CD8-positive, alpha-beta memory T cell (primary cell): ENCODE measurements at regions not wholly inside any gene's neighbourhood (a gene's known extent, or its start where the extent isn't known, plus 50 kb on each side); places are given as distances from the start of the nearest gene placed in this dataset.

Experiments
- CTCF ChIA-PET: fragments of 350-600 bp; sonication (Branson Sonifier 250); formaldehyde crosslinking; loops from one replicate; lab custom pipeline; 2021; ENCODE audit warnings: antibody characterized with exemption; lab: Charles Lee
- POLR2A ChIA-PET: fragments of 350-600 bp; sonication (Branson Sonifier 250); formaldehyde crosslinking; loops from one replicate; lab custom pipeline; 2021; ENCODE audit warnings: antibody characterized with exemption; lab: Charles Lee
- DNase-seq, 5 donors: peaks; one replicate each; pipeline versions ENCODE4 v3.0.0 to v3.0.0-alpha.2; 2020 to 2022; ENCODE audit warnings: mixed read lengths in 1 of 5
- H3K27ac ChIP-seq: one replicate; pipeline ENCODE4 v1.7.0; 2013; ENCODE audit warnings: low read depth, mild to moderate bottlenecking, low read length, moderate library complexity
- H3K27me3 ChIP-seq: 2 replicates; pipeline ENCODE4 v1.7.0; 2013; ENCODE audit warnings: low read length, mild to moderate bottlenecking; ENCODE audit not compliant: insufficient read depth, poor library complexity, severe bottlenecking
- H3K36me3 ChIP-seq: 2 replicates; pipeline ENCODE4 v1.7.0; 2013; ENCODE audit warnings: mild to moderate bottlenecking, low read length, moderate library complexity; ENCODE audit not compliant: insufficient read depth
- H3K4me1 ChIP-seq: 2 replicates; pipeline ENCODE4 v1.7.0; 2013; ENCODE audit warnings: mild to moderate bottlenecking, low read length, moderate library complexity; ENCODE audit not compliant: insufficient read depth
- H3K4me3 ChIP-seq: 2 replicates; pipeline ENCODE4 v1.7.0; 2013; ENCODE audit warnings: mild to moderate bottlenecking, low read length
- H3K9me3 ChIP-seq: 2 replicates; pipeline ENCODE4 v1.7.0; 2013; ENCODE audit warnings: mild to moderate bottlenecking, low read length
- H3K27ac Mint-ChIP-seq, 8 donors: one replicate each; pipeline ENCODE4 v1.8.0; 2020 to 2021; ENCODE audit warnings: mixed read lengths in 8 of 8, mild to moderate bottlenecking in 6 of 8, inconsistent platforms in 3 of 8, moderate library complexity in 3 of 8
- H3K27me3 Mint-ChIP-seq, 2 donors: one replicate each; pipeline ENCODE4 v1.8.0; 2020 to 2021; ENCODE audit warnings: mixed read lengths in 2 of 2, mild to moderate bottlenecking in 1 of 2, moderate library complexity in 1 of 2
- H3K36me3 Mint-ChIP-seq, 3 donors: one replicate each; pipeline ENCODE4 v1.8.0; 2020 to 2021; ENCODE audit warnings: mixed read lengths in 3 of 3, inconsistent platforms in 1 of 3, mild to moderate bottlenecking in 1 of 3
- H3K4me1 Mint-ChIP-seq, 3 donors: one replicate each; pipeline ENCODE4 v1.8.0; 2020 to 2021; ENCODE audit warnings: mixed read lengths in 3 of 3, inconsistent platforms in 1 of 3, mild to moderate bottlenecking in 1 of 3
- H3K4me3 Mint-ChIP-seq, 7 donors: one replicate each; pipeline ENCODE4 v1.8.0; 2020 to 2021; ENCODE audit warnings: mixed read lengths in 7 of 7, mild to moderate bottlenecking in 6 of 7, moderate library complexity in 4 of 7, inconsistent platforms in 2 of 7
- H3K9me3 Mint-ChIP-seq, 5 donors: one replicate each; pipeline ENCODE4 v1.8.0; 2020 to 2022; ENCODE audit warnings: mixed read lengths in 5 of 5, mild to moderate bottlenecking in 3 of 5, moderate library complexity in 2 of 5, inconsistent platforms in 1 of 5

DNA sequence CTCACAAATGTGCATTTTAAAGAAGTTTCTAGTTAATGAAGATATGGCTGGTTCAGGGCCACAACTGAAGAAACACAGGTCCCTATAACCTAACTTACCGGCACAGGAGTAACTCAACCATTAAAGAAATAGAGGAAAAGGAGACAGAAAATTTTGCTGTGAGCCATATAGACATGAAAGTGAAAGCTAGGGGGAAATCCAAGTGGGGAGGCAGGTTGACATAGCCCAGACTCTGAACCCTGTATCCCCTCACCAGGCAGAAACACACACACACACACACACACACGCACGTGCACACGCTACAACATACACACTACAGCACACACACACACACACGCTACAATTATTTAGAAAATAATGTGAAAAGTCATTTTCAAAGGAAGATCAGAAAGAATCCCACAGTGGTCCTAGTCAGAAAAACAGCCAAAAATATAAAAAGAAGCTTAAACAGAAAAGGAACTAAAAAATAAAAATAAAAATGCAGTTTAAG is 856.4 kb upstream of the CDH6 start:
- H3K27me3 ChIP-seq: no peaks in the 10 kb centered on the region
- no peaks in the 10 kb centered on the region for H3K36me3 Mint-ChIP-seq
- H3K4me1 Mint-ChIP-seq: no peaks in the 10 kb centered on the region
- CTCF ChIA-PET: no interaction called here
- H3K36me3 ChIP-seq: no peaks in the 10 kb centered on the region
- no peak overlapping the region for H3K27ac ChIP-seq
- H3K4me1 ChIP-seq: no peaks in the 10 kb centered on the region
- POLR2A ChIA-PET: no interaction called here
- peaks cover 2 to 46% (median 4%) of the 10 kb centered on the region in 5 donors for H3K9me3 Mint-ChIP-seq
- no peaks in the 10 kb centered on the region for H3K27me3 Mint-ChIP-seq
- no peak overlapping the region for H3K27ac Mint-ChIP-seq
- no peak for DNase-seq
- H3K9me3 ChIP-seq: no peaks in the 10 kb centered on the region
- H3K4me3 ChIP-seq: no peak overlapping the region
- H3K4me3 Mint-ChIP-seq: no peak overlapping the region

DNA sequence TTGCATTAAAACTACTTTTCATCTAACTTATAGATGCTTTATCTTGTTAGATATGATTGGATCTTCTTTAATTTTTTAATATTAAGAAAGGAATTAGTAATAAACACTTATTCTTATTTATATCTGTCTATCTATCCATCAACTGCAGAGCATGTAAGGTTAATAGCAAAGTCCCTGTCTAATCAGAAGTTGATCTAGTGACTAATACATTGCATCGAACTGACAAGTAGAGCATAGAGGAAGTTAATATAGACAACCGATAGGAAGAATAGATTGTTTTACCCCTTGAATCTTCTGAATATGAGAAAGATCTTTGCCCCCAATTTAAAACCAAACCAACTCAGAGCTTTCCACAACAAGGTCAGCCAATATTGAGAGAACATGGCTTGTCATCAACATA is 862.0 kb upstream of the CDH6 start:
- no peaks in the 10 kb centered on the region for H3K4me1 Mint-ChIP-seq
- no peaks in the 10 kb centered on the region for H3K36me3 Mint-ChIP-seq
- Histone ChIP-seq H3K27me3 (no peaks in the 10 kb centered on the region), H3K9me3 (no peaks in the 10 kb centered on the region), H3K36me3 (no peaks in the 10 kb centered on the region), H3K27ac (no peak overlapping the region), H3K4me1 (no peaks in the 10 kb centered on the region), H3K4me3 (no peak overlapping the region)
- H3K27me3 Mint-ChIP-seq: no peaks in the 10 kb centered on the region
- H3K4me3 Mint-ChIP-seq: no peak overlapping the region
- H3K9me3 Mint-ChIP-seq: peaks cover 2 to 46% (median 4%) of the 10 kb centered on the region in 5 donors
- ChIA-PET CTCF (no interaction called here), POLR2A (no interaction called here)
- no peak overlapping the region for H3K27ac Mint-ChIP-seq
- DNase-seq: no peak

DNA sequence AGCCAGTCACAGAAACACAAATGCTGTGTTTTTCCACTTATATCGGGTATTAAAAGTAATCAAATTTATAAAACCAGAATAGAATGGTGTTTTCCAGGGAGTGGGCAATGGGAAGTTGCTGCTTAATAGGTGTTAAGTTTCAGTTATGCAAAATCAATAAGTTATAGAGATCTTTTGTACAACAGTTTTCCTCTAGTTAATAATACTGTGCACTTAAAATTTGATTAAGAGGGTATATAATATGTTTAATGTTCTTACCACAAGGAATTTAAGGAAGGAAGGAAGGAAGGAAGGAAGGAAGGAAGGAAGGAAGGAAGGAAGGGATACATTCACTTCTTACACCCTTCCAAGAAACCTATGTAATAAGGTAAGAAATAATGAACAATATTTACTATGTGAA is 867.7 kb upstream of the CDH6 start:
- no peaks in the 10 kb centered on the region for H3K36me3 ChIP-seq

DNA sequence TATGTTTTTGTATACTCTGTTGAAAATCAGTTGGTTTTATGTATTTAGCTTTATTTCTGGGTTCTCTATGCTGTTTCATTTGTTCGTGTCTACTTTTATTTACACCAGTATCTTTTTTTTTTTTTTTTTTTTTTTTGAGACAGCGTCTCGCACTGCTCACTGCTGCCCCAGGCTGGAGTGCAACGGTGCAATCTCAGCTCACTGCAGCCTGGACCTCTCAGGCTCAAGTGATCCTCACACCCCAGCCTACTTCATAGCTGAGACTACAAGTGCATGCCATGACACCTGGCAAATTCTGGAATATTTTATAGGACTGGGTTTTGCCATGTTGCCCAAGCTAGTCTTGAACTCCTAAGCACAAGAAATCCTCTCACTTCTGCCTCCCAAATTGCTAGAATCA is 869.4 kb upstream of the CDH6 start:
- ChIA-PET POLR2A (no interaction called here), CTCF (no interaction called here)
- H3K36me3 Mint-ChIP-seq: no peaks in the 10 kb centered on the region
- Histone ChIP-seq H3K36me3 (no peaks in the 10 kb centered on the region), H3K4me3 (no peak overlapping the region), H3K4me1 (no peaks in the 10 kb centered on the region), H3K27me3 (no peaks in the 10 kb centered on the region), H3K27ac (no peak overlapping the region), H3K9me3 (no peaks in the 10 kb centered on the region)
- H3K27me3 Mint-ChIP-seq: no peaks in the 10 kb centered on the region
- no peak overlapping the region for H3K27ac Mint-ChIP-seq
- H3K4me1 Mint-ChIP-seq: no peaks in the 10 kb centered on the region
- H3K4me3 Mint-ChIP-seq: no peak overlapping the region
- DNase-seq: no peak
- H3K9me3 Mint-ChIP-seq: peaks cover 8 to 40% (median 15%) of the 10 kb centered on the region in 5 donors

More for the DNA sequence above, 867.7 kb upstream of the CDH6 start:
- Mint-ChIP-seq H3K4me3 (no peak overlapping the region), H3K9me3 (peaks cover 9 to 41% (median 14%) of the 10 kb centered on the region in 5 donors), H3K27ac (no peak overlapping the region), H3K36me3 (no peaks in the 10 kb centered on the region), H3K27me3 (no peaks in the 10 kb centered on the region), H3K4me1 (no peaks in the 10 kb centered on the region)
- POLR2A ChIA-PET: no interaction called here
- CTCF ChIA-PET: no interaction called here
- no peak for DNase-seq
- no peaks in the 10 kb centered on the region for H3K9me3 ChIP-seq
- H3K27me3 ChIP-seq: no peaks in the 10 kb centered on the region
- no peak overlapping the region for H3K27ac ChIP-seq
- H3K4me1 ChIP-seq: no peaks in the 10 kb centered on the region
- H3K4me3 ChIP-seq: no peak overlapping the region

DNA sequence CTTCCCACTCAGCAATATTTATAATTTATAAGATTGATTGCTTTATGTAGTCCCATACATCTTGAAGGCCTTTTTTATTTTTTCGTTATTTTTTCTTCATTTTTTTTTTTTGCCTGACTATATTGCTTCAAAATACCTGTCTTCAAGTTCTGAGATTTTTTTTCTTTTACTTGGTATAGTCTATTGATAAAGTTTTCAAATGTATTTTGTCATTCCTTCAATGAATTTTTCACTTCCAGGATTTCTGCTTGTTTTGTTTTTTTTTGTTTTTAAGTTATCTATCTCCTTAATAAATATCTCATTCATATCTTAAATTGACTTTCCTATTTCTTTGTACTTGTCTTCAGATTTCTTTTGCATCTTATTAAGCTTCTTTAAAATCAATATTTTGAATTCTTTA is 905.6 kb upstream of the CDH6 start:
- H3K4me1 Mint-ChIP-seq: no peaks in the 10 kb centered on the region

DNA sequence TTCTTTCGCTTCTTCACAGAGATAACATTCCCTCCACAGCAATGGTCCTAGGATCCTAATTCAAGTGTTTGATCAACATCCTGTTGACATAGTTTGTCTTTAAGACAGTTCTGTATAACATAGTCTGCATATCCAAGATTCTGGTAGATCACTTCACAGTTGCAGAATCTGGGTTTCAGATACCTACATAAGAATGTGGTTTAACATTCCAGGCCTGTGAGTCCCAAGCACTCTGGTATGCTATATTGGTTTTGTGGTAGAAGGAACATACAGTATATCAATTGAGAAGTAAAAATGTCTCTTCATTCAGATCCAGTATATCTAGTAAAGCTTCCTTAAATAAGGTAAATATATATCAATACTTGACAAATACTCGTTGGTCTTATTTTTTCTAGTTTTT is 914.2 kb upstream of the CDH6 start:
- Mint-ChIP-seq H3K4me1 (no peaks in the 10 kb centered on the region), H3K27ac (no peak overlapping the region), H3K4me3 (no peak overlapping the region), H3K9me3 (peaks cover 2 to 29% (median 10%) of the 10 kb centered on the region in 5 donors), H3K36me3 (no peaks in the 10 kb centered on the region), H3K27me3 (no peaks in the 10 kb centered on the region)
- no peaks in the 10 kb centered on the region for H3K4me1 ChIP-seq
- no peak for DNase-seq
- no peaks in the 10 kb centered on the region for H3K36me3 ChIP-seq
- POLR2A ChIA-PET: no interaction called here
- H3K27me3 ChIP-seq: no peaks in the 10 kb centered on the region
- CTCF ChIA-PET: no interaction called here
- no peaks in the 10 kb centered on the region for H3K9me3 ChIP-seq
- no peak overlapping the region for H3K27ac ChIP-seq
- H3K4me3 ChIP-seq: no peak overlapping the region

More for the DNA sequence above, 905.6 kb upstream of the CDH6 start:
- H3K27me3 ChIP-seq: no peaks in the 10 kb centered on the region
- POLR2A ChIA-PET: no interaction called here
- Mint-ChIP-seq H3K27ac (no peak overlapping the region), H3K36me3 (no peaks in the 10 kb centered on the region), H3K9me3 (peaks cover 11 to 39% (median 16%) of the 10 kb centered on the region in 5 donors), H3K27me3 (no peaks in the 10 kb centered on the region), H3K4me3 (no peak overlapping the region)
- peaks cover 5% of the 10 kb centered on the region for H3K9me3 ChIP-seq
- CTCF ChIA-PET: no interaction called here
- no peaks in the 10 kb centered on the region for H3K4me1 ChIP-seq
- H3K36me3 ChIP-seq: no peaks in the 10 kb centered on the region
- no peak for DNase-seq
- H3K27ac ChIP-seq: no peak overlapping the region
- H3K4me3 ChIP-seq: no peak overlapping the region

DNA sequence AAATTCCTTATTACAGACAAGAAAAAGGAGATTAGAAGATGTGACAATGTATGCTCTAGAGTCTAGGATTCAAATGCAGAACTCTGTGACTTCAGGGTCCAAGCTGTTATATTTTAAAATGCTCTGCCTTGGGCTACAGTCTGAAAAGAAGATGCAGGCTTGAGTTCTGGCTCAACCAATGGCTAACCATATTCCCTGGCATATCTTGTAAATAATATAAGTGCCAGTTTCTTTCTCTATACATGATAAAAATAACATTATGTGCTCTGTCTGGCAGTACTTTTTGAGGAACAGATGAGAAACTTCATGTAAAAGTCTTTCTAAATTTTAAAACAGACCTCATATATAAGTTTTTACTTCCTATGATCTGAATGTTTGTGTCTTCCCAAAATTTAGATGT is 926.5 kb upstream of the CDH6 start:
- no peak for DNase-seq
- H3K36me3 Mint-ChIP-seq: no peaks in the 10 kb centered on the region
- no peak overlapping the region for H3K4me3 Mint-ChIP-seq
- no peaks in the 10 kb centered on the region for H3K4me1 ChIP-seq
- H3K36me3 ChIP-seq: no peaks in the 10 kb centered on the region
- H3K9me3 Mint-ChIP-seq: peaks cover 4 to 18% (median 12%) of the 10 kb centered on the region in 5 donors
- CTCF ChIA-PET: no interaction called here
- POLR2A ChIA-PET: no interaction called here
- H3K9me3 ChIP-seq: no peaks in the 10 kb centered on the region
- no peak overlapping the region for H3K27ac Mint-ChIP-seq
- no peaks in the 10 kb centered on the region for H3K27me3 ChIP-seq
- H3K27ac ChIP-seq: no peak overlapping the region
- H3K4me1 Mint-ChIP-seq: no peaks in the 10 kb centered on the region
- peaks cover 0 to under 1% of the 10 kb centered on the region in 2 donors for H3K27me3 Mint-ChIP-seq
- H3K4me3 ChIP-seq: no peak overlapping the region

DNA sequence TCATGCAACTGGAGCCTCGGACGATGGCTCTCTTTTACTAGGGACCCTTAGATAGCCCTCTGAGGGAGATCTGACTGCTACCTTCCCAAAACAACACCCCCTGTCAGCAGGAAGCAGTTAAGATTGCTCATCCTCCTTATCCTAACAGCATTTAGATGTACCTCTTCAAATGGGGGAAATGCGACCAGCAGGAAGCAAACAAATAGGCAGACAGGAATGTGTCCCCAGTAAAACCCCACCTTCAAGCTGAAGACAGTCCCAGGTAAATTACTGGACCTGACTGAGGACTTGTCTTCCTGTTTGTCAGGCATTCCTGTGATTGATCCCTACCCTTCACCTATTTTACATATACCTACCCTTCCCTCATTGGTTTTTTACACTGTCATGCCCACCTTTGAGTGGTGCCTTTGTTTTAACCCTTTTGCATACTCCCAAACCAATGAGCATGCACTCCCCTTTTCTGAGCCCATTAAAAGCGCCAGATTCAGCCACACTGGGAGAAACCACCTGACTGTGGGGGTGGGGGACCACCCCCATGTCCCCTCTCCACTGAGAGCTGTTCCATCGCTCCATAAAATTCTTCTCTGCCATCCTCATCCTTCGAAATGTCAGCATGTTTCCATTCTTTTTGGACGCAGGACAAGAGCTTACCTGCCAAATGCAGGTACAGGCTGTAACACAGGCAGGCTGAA is 954.0 kb upstream of the CDH6 start:
- no peaks in the 10 kb centered on the region for H3K36me3 Mint-ChIP-seq

More for the DNA sequence above, 954.0 kb upstream of the CDH6 start:
- ChIA-PET CTCF (no interaction called here), POLR2A (no interaction called here)
- no peaks in the 10 kb centered on the region for H3K9me3 ChIP-seq
- no peaks in the 10 kb centered on the region for H3K27me3 Mint-ChIP-seq
- H3K9me3 Mint-ChIP-seq: peaks cover 0 to 22% (median 8%) of the 10 kb centered on the region in 5 donors
- DNase-seq: no peak
- no peak overlapping the region for H3K27ac Mint-ChIP-seq
- H3K4me1 ChIP-seq: no peaks in the 10 kb centered on the region
- H3K4me1 Mint-ChIP-seq: no peaks in the 10 kb centered on the region
- H3K36me3 ChIP-seq: no peaks in the 10 kb centered on the region
- H3K4me3 Mint-ChIP-seq: no peak overlapping the region
- no peak overlapping the region for H3K27ac ChIP-seq
- H3K4me3 ChIP-seq: no peak overlapping the region
- H3K27me3 ChIP-seq: no peaks in the 10 kb centered on the region
